ENCODE measurements at regions not wholly inside any gene's neighbourhood (a gene's known extent, or its start where the extent isn't known, plus 50 kb on each side); places are given as distances from the start of the nearest gene placed in this dataset.

DNA sequence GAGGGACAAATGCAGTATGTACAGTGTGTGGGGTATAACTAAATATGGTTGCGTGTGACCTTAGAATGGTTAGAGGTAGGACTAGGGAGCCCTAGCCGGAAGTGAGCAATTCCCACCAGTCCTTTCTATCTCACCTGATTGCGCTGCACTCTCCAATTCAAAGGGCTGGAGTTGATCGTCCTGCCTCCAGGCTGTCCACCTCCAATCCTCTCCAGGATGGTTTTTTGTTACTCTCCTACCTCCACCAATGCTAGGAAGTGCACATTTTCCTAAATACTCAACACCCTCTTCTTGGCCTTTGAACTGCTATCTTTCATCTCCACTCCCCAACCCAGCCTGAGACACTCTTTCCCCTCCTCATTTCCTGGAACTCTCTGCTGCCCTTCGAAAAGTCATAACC is 181.7 kb upstream of the ASIC2 start:
- TF ChIP-seq, protein P1, sequence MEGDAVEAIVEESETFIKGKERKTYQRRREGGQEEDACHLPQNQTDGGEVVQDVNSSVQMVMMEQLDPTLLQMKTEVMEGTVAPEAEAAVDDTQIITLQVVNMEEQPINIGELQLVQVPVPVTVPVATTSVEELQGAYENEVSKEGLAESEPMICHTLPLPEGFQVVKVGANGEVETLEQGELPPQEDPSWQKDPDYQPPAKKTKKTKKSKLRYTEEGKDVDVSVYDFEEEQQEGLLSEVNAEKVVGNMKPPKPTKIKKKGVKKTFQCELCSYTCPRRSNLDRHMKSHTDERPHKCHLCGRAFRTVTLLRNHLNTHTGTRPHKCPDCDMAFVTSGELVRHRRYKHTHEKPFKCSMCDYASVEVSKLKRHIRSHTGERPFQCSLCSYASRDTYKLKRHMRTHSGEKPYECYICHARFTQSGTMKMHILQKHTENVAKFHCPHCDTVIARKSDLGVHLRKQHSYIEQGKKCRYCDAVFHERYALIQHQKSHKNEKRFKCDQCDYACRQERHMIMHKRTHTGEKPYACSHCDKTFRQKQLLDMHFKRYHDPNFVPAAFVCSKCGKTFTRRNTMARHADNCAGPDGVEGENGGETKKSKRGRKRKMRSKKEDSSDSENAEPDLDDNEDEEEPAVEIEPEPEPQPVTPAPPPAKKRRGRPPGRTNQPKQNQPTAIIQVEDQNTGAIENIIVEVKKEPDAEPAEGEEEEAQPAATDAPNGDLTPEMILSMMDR (IDR thresholded peaks at IDR 0.05) = no peak
- no peak for TF ChIP-seq POLR2A (IDR thresholded peaks at IDR 0.05)

Data from esophagus squamous epithelium (tissue), 4 donors.